B cell (primary cell): ENCODE measurements at regions not wholly inside any gene's neighbourhood (a gene's known extent, or its start where the extent isn't known, plus 50 kb on each side); places are given as distances from the start of the nearest gene placed in this dataset.

Experiments used
- ATAC-seq: fragments of 200-7000 bp; cut with Tn5 transposase; one replicate; pipeline ENCODE4 v1.10.0; 2021; ENCODE audit warnings: low read depth, mild to moderate bottlenecking, moderate number of reproducible peaks, moderate library complexity
- CTCF ChIA-PET: fragments of 350-600 bp; sonication (Branson Sonifier 250); formaldehyde crosslinking; loops from one replicate; lab custom pipeline; 2021; ENCODE audit warnings: antibody characterized with exemption, inconsistent platforms; lab: Charles Lee
- POLR2A ChIA-PET: fragments of 350-600 bp; sonication (Branson Sonifier 250); formaldehyde crosslinking; loops from one replicate; lab custom pipeline; 2021; ENCODE audit warnings: antibody characterized with exemption; lab: Charles Lee
- DNase-seq: peaks from one replicate; pipeline ENCODE4 v3.0.0; 2013
- H2AFZ ChIP-seq: 2 replicates; pipeline ENCODE4 v1.6.1; 2012; ENCODE audit warnings: mild to moderate bottlenecking, low read depth, low read length; ENCODE audit not compliant: insufficient read depth, poor library complexity, severe bottlenecking
- H3K27ac ChIP-seq, 2 donors: 1 replicate in 1 of 2; 2 replicates in 1 of 2; pipeline ENCODE4 v1.5.1; 2012 to 2013; ENCODE audit warnings: low read length in 2 of 2, mild to moderate bottlenecking in 2 of 2, moderate library complexity in 1 of 2
- H3K27me3 ChIP-seq, 4 experiments: fragments of 200-600 bp in 1 of 4; sonication (generic) in 1 of 4; replicated peaks in 1 of 4; 1 replicate in 2 of 4; 2 replicates in 2 of 4; pipeline versions ENCODE4 v1.6.1 to v1.7.0; 2013 to 2016; ENCODE audit warnings: low read length in 3 of 4, mild to moderate bottlenecking in 2 of 4, mixed read lengths in 1 of 4, moderate library complexity in 1 of 4; ENCODE audit not compliant: insufficient read depth in 4 of 4, control insufficient read depth in 3 of 4; ENCODE audit errors: control extremely low read depth in 1 of 4
- H3K36me3 ChIP-seq, 2 experiments: replicated peaks in 1 of 2; 1 replicate in 1 of 2; 2 replicates in 1 of 2; pipeline versions ENCODE4 v1.6.1 to v1.7.1; 2013; ENCODE audit warnings: low read length in 1 of 2; ENCODE audit not compliant: insufficient read depth in 2 of 2, control insufficient read depth in 1 of 2; ENCODE audit errors: control extremely low read depth in 1 of 2, extremely low read depth in 1 of 2
- H3K4me1 ChIP-seq, 2 donors: fragments of 200-600 bp in 1 of 2; sonication (generic) in 1 of 2; 1 replicate in 1 of 2; 2 replicates in 1 of 2; pipeline versions ENCODE4 v1.5.1 to v1.6.1; 2013 to 2017; ENCODE audit warnings: low read length in 2 of 2; ENCODE audit not compliant: control insufficient read depth in 2 of 2, insufficient read depth in 2 of 2
- H3K4me2 ChIP-seq: replicated peaks from 2 replicates; pipeline ENCODE3; 2012; ENCODE audit warnings: mild to moderate bottlenecking, low read depth, low read length; ENCODE audit not compliant: poor library complexity, severe bottlenecking
- H3K4me3 ChIP-seq, 5 experiments: fragments of 200-600 bp in 1 of 5; sonication (generic) in 1 of 5; 1 replicate in 3 of 5; 2 replicates in 2 of 5; pipeline versions ENCODE4 v1.5.1 to v1.7.0; 2011 to 2016; ENCODE audit warnings: low read length in 4 of 5, mild to moderate bottlenecking in 4 of 5, low read depth in 2 of 5, control low read depth in 1 of 5, moderate library complexity in 1 of 5; ENCODE audit not compliant: insufficient read depth in 1 of 5; ENCODE audit errors: control extremely low read depth in 1 of 5, extremely low read depth in 1 of 5
- H3K79me2 ChIP-seq: fragments of 200-600 bp; sonication (generic); one replicate; pipeline ENCODE4 v1.6.0; 2016; ENCODE audit warnings: low read length; ENCODE audit not compliant: control insufficient read depth, insufficient read depth
- H3K9ac ChIP-seq: fragments of 200-600 bp; sonication (generic); 2 replicates; pipeline ENCODE4 v1.6.1; 2017; ENCODE audit warnings: mild to moderate bottlenecking, low read length, moderate library complexity
- H3K9me3 ChIP-seq, 3 donors: one replicate each; pipeline versions ENCODE4 v1.6.1 to v1.7.1; 2013; ENCODE audit warnings: low read length in 2 of 3; ENCODE audit not compliant: control insufficient read depth in 2 of 3, insufficient read depth in 1 of 3; ENCODE audit errors: control extremely low read depth in 1 of 3
- H4K20me1 ChIP-seq: 2 replicates; pipeline ENCODE4 v1.6.0; 2012; ENCODE audit warnings: mild to moderate bottlenecking, low read length; ENCODE audit not compliant: insufficient read depth, control insufficient read depth, poor library complexity, severe bottlenecking
- H3K27ac Mint-ChIP-seq: one replicate; pipeline ENCODE4 v1.8.0; 2021; ENCODE audit warnings: mixed read lengths
- H3K27me3 Mint-ChIP-seq: one replicate; pipeline ENCODE4 v1.8.0; 2021; ENCODE audit warnings: mixed read lengths
- H3K4me1 Mint-ChIP-seq: one replicate; pipeline ENCODE4 v1.8.0; 2021; ENCODE audit warnings: mixed read lengths
- H3K4me3 Mint-ChIP-seq: one replicate; pipeline ENCODE4 v1.8.0; 2021; ENCODE audit warnings: mixed read lengths
- H3K9me3 Mint-ChIP-seq: one replicate; pipeline ENCODE4 v1.8.0; 2022; ENCODE audit warnings: mixed read lengths; ENCODE audit not compliant: insufficient read depth
- EZH2 ChIP-seq: IDR thresholded peaks from 2 replicates; pipeline ENCODE4 v1.6.1; 2012; ENCODE audit warnings: borderline replicate concordance, low read depth, mild to moderate bottlenecking, moderate library complexity, low read length; ENCODE audit not compliant: insufficient read depth, poor library complexity, severe bottlenecking
- WGBS: methylation state at CpG from one replicate; pipeline ENCODE4 v1.1.5; 2013; ENCODE audit warnings: missing lambda C conversion rate; ENCODE audit not compliant: insufficient coverage; 5-methylcytosine and 5-hydroxymethylcytosine counted together
- intact Hi-C: fragments of 100-400 bp; cut with micrococcal nuclease; formaldehyde crosslinking; loops from one replicate; pipeline ENCODE4 v1.10.0; 2022
- TF ChIP-seq, protein P1 (sequence below): fragments of 200-600 bp; IDR thresholded peaks from one replicate; pipeline ENCODE4 v1.8.0; 2022; ENCODE audit warnings: antibody characterized with exemption, mild to moderate bottlenecking

DNA sequence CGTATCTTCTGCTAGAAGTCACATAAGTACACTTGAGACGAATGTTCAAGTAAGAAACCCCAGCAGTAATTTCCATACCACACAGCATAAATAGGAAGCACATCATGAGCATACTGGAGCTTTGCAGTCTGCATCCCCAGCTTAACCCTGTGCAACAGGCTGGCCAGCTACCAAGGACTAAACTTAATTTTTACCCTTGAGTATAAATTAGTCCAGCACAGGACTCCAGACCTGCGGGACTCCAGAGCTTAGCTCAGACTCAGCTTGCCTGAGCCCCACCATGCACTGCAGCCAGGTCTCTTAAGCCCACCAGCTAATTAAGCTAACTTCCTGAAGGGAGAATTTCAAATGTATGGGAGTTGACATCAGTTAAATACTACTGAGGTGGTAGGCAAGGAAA, 491.0 kb downstream of the ARHGEF28 start:
- TF ChIP-seq EZH2 = no peak
- TF ChIP-seq, protein P1, sequence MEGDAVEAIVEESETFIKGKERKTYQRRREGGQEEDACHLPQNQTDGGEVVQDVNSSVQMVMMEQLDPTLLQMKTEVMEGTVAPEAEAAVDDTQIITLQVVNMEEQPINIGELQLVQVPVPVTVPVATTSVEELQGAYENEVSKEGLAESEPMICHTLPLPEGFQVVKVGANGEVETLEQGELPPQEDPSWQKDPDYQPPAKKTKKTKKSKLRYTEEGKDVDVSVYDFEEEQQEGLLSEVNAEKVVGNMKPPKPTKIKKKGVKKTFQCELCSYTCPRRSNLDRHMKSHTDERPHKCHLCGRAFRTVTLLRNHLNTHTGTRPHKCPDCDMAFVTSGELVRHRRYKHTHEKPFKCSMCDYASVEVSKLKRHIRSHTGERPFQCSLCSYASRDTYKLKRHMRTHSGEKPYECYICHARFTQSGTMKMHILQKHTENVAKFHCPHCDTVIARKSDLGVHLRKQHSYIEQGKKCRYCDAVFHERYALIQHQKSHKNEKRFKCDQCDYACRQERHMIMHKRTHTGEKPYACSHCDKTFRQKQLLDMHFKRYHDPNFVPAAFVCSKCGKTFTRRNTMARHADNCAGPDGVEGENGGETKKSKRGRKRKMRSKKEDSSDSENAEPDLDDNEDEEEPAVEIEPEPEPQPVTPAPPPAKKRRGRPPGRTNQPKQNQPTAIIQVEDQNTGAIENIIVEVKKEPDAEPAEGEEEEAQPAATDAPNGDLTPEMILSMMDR = no peak
- intact Hi-C loops = no loop called here
- CTCF ChIA-PET = interaction anchor here (0.7 kb wide), 1 partner anchor 40 kb away, joined by 3 read pairs; no protein-coding TSS in a partner anchor

DNA sequence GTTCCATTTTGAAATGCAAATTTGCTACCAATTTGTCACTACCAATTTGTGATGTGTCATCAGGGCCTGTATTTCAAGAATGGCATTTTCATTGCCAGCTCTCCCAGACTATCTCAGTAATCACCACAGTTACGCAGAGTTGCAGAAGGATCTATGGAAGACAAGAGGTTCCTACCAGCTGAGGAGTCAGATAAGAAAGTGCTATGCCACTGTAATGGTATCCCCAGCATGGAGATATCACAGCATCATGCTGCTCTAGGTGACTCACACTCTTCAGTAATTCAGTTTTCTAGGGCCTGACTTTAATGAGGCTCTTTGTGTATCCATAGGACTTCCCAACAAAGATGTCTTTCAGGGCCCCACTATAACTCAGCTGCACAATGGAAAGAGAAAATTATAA, 490.3 kb downstream of the ARHGEF28 start:
- Mint-ChIP-seq H3K27me3 (peaks cover 4% of the 10 kb centered on the region), H3K27ac (no peak overlapping the region), H3K4me3 (no peak overlapping the region), H3K4me1 (no peaks in the 10 kb centered on the region), H3K9me3 (peaks cover 2% of the 10 kb centered on the region)
- Histone ChIP-seq H3K27ac (no peak overlapping the region), H3K9me3 (no peaks in the 10 kb centered on the region), H3K9ac (no peak overlapping the region), H3K79me2 (no peaks in the 10 kb centered on the region), H3K27me3 (no peaks in the 10 kb centered on the region), H3K4me3 (no peak overlapping the region), H3K36me3 (no peaks in the 10 kb centered on the region), H2AFZ (no peak overlapping the region), H4K20me1 (no peaks in the 10 kb centered on the region), H3K4me1 (no peaks in the 10 kb centered on the region), H3K4me2 (no peak overlapping the region)
- DNase-seq = no peak
- TF ChIP-seq, protein P1 = no peak
- TF ChIP-seq EZH2 = no peak
- ATAC-seq = no peak
- WGBS = no CpG with 5 or more reads among the region's 1 CpG
- intact Hi-C loops = no loop called here
- POLR2A ChIA-PET = no interaction called here
- CTCF ChIA-PET = no interaction called here

More for the DNA sequence above, 491.0 kb downstream of the ARHGEF28 start:
- ATAC-seq (no peak), DNase-seq (no peak)
- no peak overlapping the region for H3K9ac ChIP-seq
- no peak overlapping the region for H3K27ac Mint-ChIP-seq
- no peak overlapping the region for H3K4me3 Mint-ChIP-seq
- H3K27me3 ChIP-seq = no peaks in the 10 kb centered on the region
- H3K9me3 ChIP-seq = no peaks in the 10 kb centered on the region
- H3K4me2 ChIP-seq = no peak overlapping the region
- no peaks in the 10 kb centered on the region for H3K4me1 Mint-ChIP-seq
- H3K9me3 Mint-ChIP-seq = peaks cover 2% of the 10 kb centered on the region
- 86% methylated on average over 3 of the region's 3 CpGs for WGBS
- POLR2A ChIA-PET = no interaction called here
- no peaks in the 10 kb centered on the region for H3K36me3 ChIP-seq
- H3K4me1 ChIP-seq = no peaks in the 10 kb centered on the region
- H3K27ac ChIP-seq = no peak overlapping the region
- H3K27me3 Mint-ChIP-seq = peaks cover 4% of the 10 kb centered on the region
- H3K79me2 ChIP-seq = no peaks in the 10 kb centered on the region
- no peak overlapping the region for H3K4me3 ChIP-seq
- no peaks in the 10 kb centered on the region for H4K20me1 ChIP-seq
- H2AFZ ChIP-seq = no peak overlapping the region
